ENCODE measurements at regions not wholly inside any gene's neighbourhood (a gene's known extent, or its start where the extent isn't known, plus 50 kb on each side); places are given as distances from the start of the nearest gene placed in this dataset.

GRCh38 chr2:134190062-134190806, 63.6 kb upstream of the MGAT5 start (continued):
- TF ChIP-seq CHD7 (IDR thresholded peaks at IDR 0.05; ENCODE audit: insufficient replicate concordance, low read length) (no peak), RXRA (IDR thresholded peaks at IDR 0.05; ENCODE audit: insufficient read depth, low read depth, low read length) (no peak), CBX5 (IDR thresholded peaks at IDR 0.05; ENCODE audit: low read depth, low read length) (no peak), SAP30 (IDR thresholded peaks at IDR 0.05; ENCODE audit: insufficient read depth, insufficient replicate concordance, low read length) (no peak), TAF7 (optimal IDR thresholded peaks at IDR 0.05; ENCODE audit: borderline replicate concordance, low read depth, low read length) (no peak), CREB1 (IDR thresholded peaks at IDR 0.05) (no peak), BACH1 (IDR thresholded peaks at IDR 0.05; ENCODE audit: low read length) (no peak), ASH2L (IDR thresholded peaks at IDR 0.05; ENCODE audit: low read length) (no peak)
- TF ChIP-seq, protein P1, sequence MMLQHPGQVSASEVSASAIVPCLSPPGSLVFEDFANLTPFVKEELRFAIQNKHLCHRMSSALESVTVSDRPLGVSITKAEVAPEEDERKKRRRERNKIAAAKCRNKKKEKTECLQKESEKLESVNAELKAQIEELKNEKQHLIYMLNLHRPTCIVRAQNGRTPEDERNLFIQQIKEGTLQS (IDR thresholded peaks at IDR 0.05; ENCODE audit: insufficient read depth, low read depth, low read length), result no peak

Data from H1 (cell line).